K562 (cell line): ENCODE measurements at regions not wholly inside any gene's neighbourhood (a gene's known extent, or its start where the extent isn't known, plus 50 kb on each side); places are given as distances from the start of the nearest gene placed in this dataset.

ENCODE experiments used
- ATAC-seq: fragments of 200-7000 bp; cut with Tn5 transposase; 3 replicates; pipeline ENCODE4 v1.9.1; 2020; ENCODE audit warnings: moderate library complexity
- BruUV-seq: library from RNA; stranded (reverse); fragments of 400-500 nt; replicated peaks from 2 replicates; lab custom pipeline; 2021; lab: Mats Ljungman, UMichigan
- CTCF ChIA-PET: fragments of 300-600 bp; formaldehyde crosslinking; extraction: SDS; loops from one replicate; lab custom pipeline; 2021; ENCODE audit warnings: low intra/inter-chr PET ratio; lab: Yijun Ruan, JAX
- POLR2A ChIA-PET: fragments of 300-600, 350-650 bp; sonication (Branson Sonifier 250); formaldehyde crosslinking; extraction: SDS; loops from one replicate; lab custom pipeline; 2021; ENCODE audit warnings: antibody characterized with exemption, inconsistent platforms; lab: Yijun Ruan, JAX
- DNase-seq, 4 experiments: peaks; one replicate each; pipeline versions ENCODE4 v3.0.0 to v3.0.0-alpha.2; 2011 to 2018; ENCODE audit warnings: low spot score in 3 of 4, mixed read lengths in 3 of 4; ENCODE audit errors: extremely low read depth in 1 of 4
- FAIRE-seq: peaks from 2 replicates; lab custom pipeline; 2011; peaks lifted over from hg19 to GRCh38; lab: Jason Lieb, UNC
- H2AFZ ChIP-seq: 2 replicates; pipeline ENCODE4 v1.6.0; 2011; ENCODE audit warnings: low read depth, low read length, control low read depth, inconsistent platforms
- H3K27ac ChIP-seq: fragments of 200-600 bp; 3 replicates; pipeline ENCODE4 v1.8.0; 2011; ENCODE audit warnings: low read depth, mild to moderate bottlenecking, control low read depth, inconsistent platforms, low read length, moderate library complexity, mixed read lengths; ENCODE audit errors: extremely low read depth
- H3K27me3 ChIP-seq, 2 experiments: fragments of 300-600 bp in 1 of 2; 2 replicates in 1 of 2; 3 replicates in 1 of 2; pipeline versions ENCODE4 v1.6.0 to v1.8.0; 2011; ENCODE audit warnings: inconsistent platforms in 2 of 2, low read length in 2 of 2, mild to moderate bottlenecking in 1 of 2, mixed read lengths in 1 of 2, moderate library complexity in 1 of 2; ENCODE audit not compliant: control insufficient read depth in 2 of 2, insufficient read depth in 2 of 2
- H3K36me3 ChIP-seq: fragments of 300-600 bp; 3 replicates; pipeline ENCODE4 v1.8.0; 2011; ENCODE audit warnings: mild to moderate bottlenecking, low read length, inconsistent platforms; ENCODE audit not compliant: control insufficient read depth, insufficient read depth
- H3K4me1 ChIP-seq, 2 experiments: fragments of 200-600 bp in 1 of 2; replicated peaks in 1 of 2; 2 replicates in 1 of 2; 3 replicates in 1 of 2; pipeline versions ENCODE4 v1.5.1 to v1.8.0; 2011; ENCODE audit warnings: inconsistent platforms in 2 of 2, low read length in 2 of 2, mild to moderate bottlenecking in 1 of 2, mixed read lengths in 1 of 2, moderate library complexity in 1 of 2; ENCODE audit not compliant: control insufficient read depth in 2 of 2, insufficient read depth in 2 of 2
- H3K4me2 ChIP-seq: 2 replicates; pipeline ENCODE4 v1.6.1; 2011; ENCODE audit warnings: low read length, control low read depth, inconsistent platforms, mixed read lengths; ENCODE audit not compliant: insufficient read depth
- H3K4me3 ChIP-seq: fragments of 200-600 bp; sonication (generic), shearing (Covaris generic); 2 replicates; pipeline ENCODE4 v1.5.1; 2016; ENCODE audit warnings: control low read depth, inconsistent platforms
- H3K79me2 ChIP-seq: fragments of 200-600 bp; 3 replicates; pipeline ENCODE4 v1.8.0; 2011; ENCODE audit warnings: low read length, inconsistent platforms; ENCODE audit not compliant: control insufficient read depth, insufficient read depth
- H3K9ac ChIP-seq, 2 experiments: 2 replicates each; pipeline versions ENCODE4 v1.6.0 to v1.6.1; 2011; ENCODE audit warnings: low read depth in 2 of 2, low read length in 2 of 2, control low read depth in 1 of 2, inconsistent platforms in 1 of 2, mild to moderate bottlenecking in 1 of 2, mixed read lengths in 1 of 2; ENCODE audit not compliant: insufficient read depth in 1 of 2
- H3K9me1 ChIP-seq: one replicate; pipeline ENCODE4 v1.6.0; 2011; ENCODE audit warnings: inconsistent platforms, mild to moderate bottlenecking, low read length, moderate library complexity; ENCODE audit not compliant: control insufficient read depth, insufficient read depth
- H3K9me3 ChIP-seq: replicated peaks from 2 replicates; pipeline ENCODE4 v1.5.1; 2011; ENCODE audit warnings: low read depth, low read length, inconsistent platforms; ENCODE audit not compliant: control insufficient read depth, insufficient read depth
- H4K20me1 ChIP-seq: replicated peaks from 2 replicates; pipeline ENCODE4 v1.6.1; 2011; ENCODE audit warnings: low read length, inconsistent platforms, mixed read lengths; ENCODE audit not compliant: control insufficient read depth, insufficient read depth
- NRF1 ChIP-seq, 2 experiments: fragments of 450-650 bp; IDR thresholded peaks in 1 of 2; conservative IDR thresholded peaks in 1 of 2; 2 replicates each; pipeline ENCODE4 v1.6.1; 2014; ENCODE audit warnings: mild to moderate bottlenecking in 2 of 2
- RAD51 ChIP-seq: fragments of 450-650 bp; IDR thresholded peaks from 2 replicates; pipeline ENCODE4 v1.7.1; 2016; ENCODE audit warnings: low read depth, mild to moderate bottlenecking, borderline replicate concordance
- WGBS: fragments of 100-300 bp; shearing (Covaris generic); methylation state at CpG from one replicate; pipeline ENCODE4 v1.1.6; 2016; ENCODE audit warnings: low coverage, mixed read lengths; ENCODE audit not compliant: insufficient coverage; ENCODE audit errors: missing lambda C conversion rate; 5-methylcytosine and 5-hydroxymethylcytosine counted together
- in situ Hi-C: fragments of 300-500 bp; cut with MboI; formaldehyde crosslinking; loops from 4 replicates; pipeline ENCODE4 v1.15.0; 2018; ENCODE audit warnings: inconsistent platforms, mixed read lengths
- intact Hi-C: fragments of 100-400 bp; cut with micrococcal nuclease; formaldehyde crosslinking; loops from 2 replicates; pipeline ENCODE4 v1.14.2; 2022
- TF ChIP-seq, protein P1 (sequence below): fragments of 450-650 bp; formaldehyde crosslinking; IDR thresholded peaks from 2 replicates; pipeline ENCODE4 v1.4.0; 2020; ENCODE audit warnings: mild to moderate bottlenecking, mixed read lengths
- TF ChIP-seq, protein P2 (sequence below): sonication (generic); formaldehyde crosslinking; IDR thresholded peaks from 2 replicates; pipeline ENCODE4 v1.5.0; 2020; ENCODE audit warnings: missing genetic modification reagents
- TF ChIP-seq, protein P3 (sequence below): fragments of 250-450 bp; sonication (Bioruptor Pico); IDR thresholded peaks from 2 replicates; pipeline ENCODE4 v1.5.0; 2021; ENCODE audit warnings: mild to moderate bottlenecking, borderline replicate concordance

DNA sequence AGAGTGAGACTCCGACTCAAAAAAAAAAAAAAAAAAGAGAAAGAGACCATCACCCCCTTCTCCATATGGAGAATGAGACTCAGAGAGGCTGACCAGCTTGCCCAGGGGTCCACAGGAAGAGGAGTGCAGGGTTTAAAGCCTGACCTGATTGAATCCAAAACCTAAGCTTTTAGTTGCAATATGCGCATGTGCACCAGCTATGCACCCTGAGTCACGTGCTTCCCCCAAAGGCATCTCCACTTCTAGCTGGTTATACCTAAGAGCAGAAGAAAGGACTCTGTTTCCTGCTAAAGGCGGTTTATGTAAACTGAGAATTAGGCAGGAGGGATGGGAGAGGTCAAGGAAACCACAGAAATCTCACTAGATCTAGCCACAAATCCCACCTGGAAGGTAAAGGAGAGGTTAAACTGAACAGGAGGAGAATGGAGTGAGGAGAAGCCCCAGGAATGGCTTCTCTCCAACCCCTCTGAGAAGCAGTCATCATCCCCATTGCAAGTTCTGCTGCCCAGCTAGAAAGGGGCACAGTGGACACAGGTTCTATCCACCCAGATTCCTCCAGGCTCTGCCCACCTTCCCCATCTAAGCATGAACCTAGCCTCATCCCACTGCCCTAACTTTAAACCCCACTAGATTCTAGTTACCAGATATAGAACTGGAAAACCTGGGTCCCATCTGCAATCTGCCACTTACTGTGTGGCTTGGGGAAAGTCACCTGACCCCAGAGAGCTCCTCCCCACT is 171.3 kb downstream of the ACTL7B start:
- no peak overlapping the region for H3K9ac ChIP-seq
- 0% methylated on average over 3 of the region's 4 CpGs for WGBS
- H4K20me1 ChIP-seq: no peaks in the 10 kb centered on the region
- no peaks in the 10 kb centered on the region for H3K79me2 ChIP-seq
- no peak overlapping the region for H2AFZ ChIP-seq
- no peak overlapping the region for H3K4me2 ChIP-seq
- BruUV-seq: no TSS peak
- no peaks in the 10 kb centered on the region; a peak in 1 of 5 replicates for H3K27me3 ChIP-seq
- in situ Hi-C loops (no loop called here), intact Hi-C loops (no loop called here)
- FAIRE-seq (no peak), DNase-seq (no peak), ATAC-seq (no peak)
- no peak overlapping the region for H3K27ac ChIP-seq
- ChIA-PET POLR2A (interaction anchor here (0.6 to 0.7 kb wide), 2 partner anchors 17 to 305 kb away, joined by 3 to 4 read pairs; no protein-coding TSS in a partner anchor), CTCF (no interaction called here)
- TF ChIP-seq, protein P1, sequence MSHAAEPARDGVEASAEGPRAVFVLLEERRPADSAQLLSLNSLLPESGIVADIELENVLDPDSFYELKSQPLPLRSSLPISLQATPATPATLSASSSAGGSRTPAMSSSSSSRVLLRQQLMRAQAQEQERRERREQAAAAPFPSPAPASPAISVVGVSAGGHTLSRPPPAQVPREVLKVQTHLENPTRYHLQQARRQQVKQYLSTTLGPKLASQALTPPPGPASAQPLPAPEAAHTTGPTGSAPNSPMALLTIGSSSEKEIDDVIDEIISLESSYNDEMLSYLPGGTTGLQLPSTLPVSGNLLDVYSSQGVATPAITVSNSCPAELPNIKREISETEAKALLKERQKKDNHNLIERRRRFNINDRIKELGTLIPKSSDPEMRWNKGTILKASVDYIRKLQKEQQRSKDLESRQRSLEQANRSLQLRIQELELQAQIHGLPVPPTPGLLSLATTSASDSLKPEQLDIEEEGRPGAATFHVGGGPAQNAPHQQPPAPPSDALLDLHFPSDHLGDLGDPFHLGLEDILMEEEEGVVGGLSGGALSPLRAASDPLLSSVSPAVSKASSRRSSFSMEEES (CRISPR knock-in tag): peak; percentile 14; the same call in 1 of the 2 replicates
- TF ChIP-seq, protein P2, sequence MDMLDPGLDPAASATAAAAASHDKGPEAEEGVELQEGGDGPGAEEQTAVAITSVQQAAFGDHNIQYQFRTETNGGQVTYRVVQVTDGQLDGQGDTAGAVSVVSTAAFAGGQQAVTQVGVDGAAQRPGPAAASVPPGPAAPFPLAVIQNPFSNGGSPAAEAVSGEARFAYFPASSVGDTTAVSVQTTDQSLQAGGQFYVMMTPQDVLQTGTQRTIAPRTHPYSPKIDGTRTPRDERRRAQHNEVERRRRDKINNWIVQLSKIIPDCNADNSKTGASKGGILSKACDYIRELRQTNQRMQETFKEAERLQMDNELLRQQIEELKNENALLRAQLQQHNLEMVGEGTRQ (CRISPR knock-in tag): peak; percentile 23; the same call in 1 of the 2 replicates
- TF ChIP-seq NRF1 (conservative IDR thresholded peaks at IDR 0.05 in 1 of 2, IDR thresholded peaks at IDR 0.05 in 1 of 2) (peak; percentile 61 to 63), RAD51 (peak; percentile 46; the same call in 1 of the 2 replicates)
- TF ChIP-seq, protein P3, sequence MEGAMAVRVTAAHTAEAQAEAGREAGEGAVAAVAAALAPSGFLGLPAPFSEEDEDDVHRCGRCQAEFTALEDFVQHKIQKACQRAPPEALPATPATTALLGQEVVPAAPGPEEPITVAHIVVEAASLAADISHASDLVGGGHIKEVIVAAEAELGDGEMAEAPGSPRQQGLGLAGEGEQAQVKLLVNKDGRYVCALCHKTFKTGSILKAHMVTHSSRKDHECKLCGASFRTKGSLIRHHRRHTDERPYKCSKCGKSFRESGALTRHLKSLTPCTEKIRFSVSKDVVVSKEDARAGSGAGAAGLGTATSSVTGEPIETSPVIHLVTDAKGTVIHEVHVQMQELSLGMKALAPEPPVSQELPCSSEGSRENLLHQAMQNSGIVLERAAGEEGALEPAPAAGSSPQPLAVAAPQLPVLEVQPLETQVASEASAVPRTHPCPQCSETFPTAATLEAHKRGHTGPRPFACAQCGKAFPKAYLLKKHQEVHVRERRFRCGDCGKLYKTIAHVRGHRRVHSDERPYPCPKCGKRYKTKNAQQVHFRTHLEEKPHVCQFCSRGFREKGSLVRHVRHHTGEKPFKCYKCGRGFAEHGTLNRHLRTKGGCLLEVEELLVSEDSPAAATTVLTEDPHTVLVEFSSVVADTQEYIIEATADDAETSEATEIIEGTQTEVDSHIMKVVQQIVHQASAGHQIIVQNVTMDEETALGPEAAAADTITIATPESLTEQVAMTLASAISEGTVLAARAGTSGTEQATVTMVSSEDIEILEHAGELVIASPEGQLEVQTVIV: no peak
- no peaks in the 10 kb centered on the region for H3K9me3 ChIP-seq
- H3K4me1 ChIP-seq: no peaks in the 10 kb centered on the region
- no peaks in the 10 kb centered on the region for H3K36me3 ChIP-seq
- H3K4me3 ChIP-seq: no peak overlapping the region
- H3K9me1 ChIP-seq: no peaks in the 10 kb centered on the region
